MCF 10A (cell line): ENCODE measurements at regions not wholly inside any gene's neighbourhood (a gene's known extent, or its start where the extent isn't known, plus 50 kb on each side); places are given as distances from the start of the nearest gene placed in this dataset.

Experiments used
- BruUV-seq: library from RNA; stranded (reverse); fragments of 400-500 nt; replicated peaks from 2 replicates; lab custom pipeline; 2021; lab: Mats Ljungman, UMichigan
- CTCF ChIA-PET: fragments of 300-600 bp; sonication (Branson Sonifier 250); formaldehyde crosslinking; extraction: SDS; loops from one replicate; lab custom pipeline; 2021; ENCODE audit warnings: antibody characterized with exemption, inconsistent platforms; lab: Yijun Ruan, JAX
- POLR2A ChIA-PET: fragments of 300-600, 350-650 bp; sonication (Branson Sonifier 250); formaldehyde crosslinking; extraction: SDS; loops from one replicate; lab custom pipeline; 2020; ENCODE audit warnings: antibody characterized with exemption, inconsistent platforms; lab: Yijun Ruan, JAX
- DNase-seq: peaks from one replicate; pipeline ENCODE4 v3.0.0-alpha.2; 2018; ENCODE audit not compliant: unreplicated experiment
- H3K27ac Mint-ChIP-seq: one replicate; pipeline ENCODE4 v1.8.0; 2022; ENCODE audit warnings: mild to moderate bottlenecking, low read depth, mixed read lengths; ENCODE audit not compliant: unreplicated experiment
- H3K27me3 Mint-ChIP-seq: one replicate; pipeline ENCODE4 v1.8.0; 2022; ENCODE audit warnings: mixed read lengths; ENCODE audit not compliant: insufficient read depth, unreplicated experiment
- H3K36me3 Mint-ChIP-seq: one replicate; pipeline ENCODE4 v1.8.0; 2022; ENCODE audit warnings: mild to moderate bottlenecking, moderate library complexity, mixed read lengths; ENCODE audit not compliant: insufficient read depth, unreplicated experiment
- H3K4me1 Mint-ChIP-seq: one replicate; pipeline ENCODE4 v1.8.0; 2022; ENCODE audit warnings: mixed read lengths; ENCODE audit not compliant: insufficient read depth, unreplicated experiment
- H3K4me3 Mint-ChIP-seq: one replicate; pipeline ENCODE4 v1.8.0; 2022; ENCODE audit warnings: mild to moderate bottlenecking, moderate library complexity, mixed read lengths; ENCODE audit not compliant: unreplicated experiment
- H3K9me3 Mint-ChIP-seq: one replicate; pipeline ENCODE4 v1.8.0; 2022; ENCODE audit warnings: mixed read lengths; ENCODE audit not compliant: unreplicated experiment
- intact Hi-C: fragments of 100-400 bp; cut with micrococcal nuclease; formaldehyde crosslinking; loops from 2 replicates; pipeline ENCODE4 v1.14.1; 2022
- TF ChIP-seq, protein P1 (sequence below): fragments of 200-600 bp; IDR thresholded peaks from one replicate; pipeline ENCODE4 v1.8.0; 2022; ENCODE audit warnings: antibody characterized with exemption, mild to moderate bottlenecking; ENCODE audit not compliant: unreplicated experiment

DNA sequence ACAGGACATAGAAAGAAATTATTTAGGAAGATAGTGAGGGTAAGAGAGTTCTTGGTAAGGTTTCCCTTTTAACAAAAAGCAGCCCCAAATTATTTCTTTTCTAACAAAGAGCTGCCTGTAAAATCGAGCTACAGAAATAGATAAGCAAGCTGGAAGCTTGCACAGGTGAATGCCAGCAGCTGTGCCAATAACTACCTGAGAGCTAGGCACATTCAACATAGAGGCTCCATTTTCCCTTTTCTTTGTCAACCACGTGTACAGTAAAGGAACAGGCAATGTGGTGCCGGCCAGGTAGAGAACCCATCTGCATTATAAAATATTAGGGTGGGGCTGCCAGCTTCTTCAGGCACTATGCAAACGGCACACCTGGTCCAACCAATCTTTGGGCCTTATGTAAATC lies 341.6 kb upstream of the JAG1 start:
- BruUV-seq: no TSS peak
- TF ChIP-seq, protein P1, sequence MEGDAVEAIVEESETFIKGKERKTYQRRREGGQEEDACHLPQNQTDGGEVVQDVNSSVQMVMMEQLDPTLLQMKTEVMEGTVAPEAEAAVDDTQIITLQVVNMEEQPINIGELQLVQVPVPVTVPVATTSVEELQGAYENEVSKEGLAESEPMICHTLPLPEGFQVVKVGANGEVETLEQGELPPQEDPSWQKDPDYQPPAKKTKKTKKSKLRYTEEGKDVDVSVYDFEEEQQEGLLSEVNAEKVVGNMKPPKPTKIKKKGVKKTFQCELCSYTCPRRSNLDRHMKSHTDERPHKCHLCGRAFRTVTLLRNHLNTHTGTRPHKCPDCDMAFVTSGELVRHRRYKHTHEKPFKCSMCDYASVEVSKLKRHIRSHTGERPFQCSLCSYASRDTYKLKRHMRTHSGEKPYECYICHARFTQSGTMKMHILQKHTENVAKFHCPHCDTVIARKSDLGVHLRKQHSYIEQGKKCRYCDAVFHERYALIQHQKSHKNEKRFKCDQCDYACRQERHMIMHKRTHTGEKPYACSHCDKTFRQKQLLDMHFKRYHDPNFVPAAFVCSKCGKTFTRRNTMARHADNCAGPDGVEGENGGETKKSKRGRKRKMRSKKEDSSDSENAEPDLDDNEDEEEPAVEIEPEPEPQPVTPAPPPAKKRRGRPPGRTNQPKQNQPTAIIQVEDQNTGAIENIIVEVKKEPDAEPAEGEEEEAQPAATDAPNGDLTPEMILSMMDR: no peak
- H3K27ac Mint-ChIP-seq: no peak overlapping the region
- no peaks in the 10 kb centered on the region for H3K27me3 Mint-ChIP-seq
- no peaks in the 10 kb centered on the region for H3K36me3 Mint-ChIP-seq
- DNase-seq: no peak
- intact Hi-C loops: no loop called here
- ChIA-PET POLR2A (interaction anchor here (0.5 to 1.3 kb wide), 3 partner anchors 11 to 64 kb away, joined by 3 to 5 read pairs (median 3); no protein-coding TSS in a partner anchor), CTCF (interaction anchor here (0.6 to 1.7 kb wide), 8 partner anchors 10 to 563 kb away, joined by 3 to 5 read pairs (median 4); no protein-coding TSS in a partner anchor)
- no peaks in the 10 kb centered on the region for H3K4me1 Mint-ChIP-seq
- no peak overlapping the region for H3K4me3 Mint-ChIP-seq
- H3K9me3 Mint-ChIP-seq: no peaks in the 10 kb centered on the region

DNA sequence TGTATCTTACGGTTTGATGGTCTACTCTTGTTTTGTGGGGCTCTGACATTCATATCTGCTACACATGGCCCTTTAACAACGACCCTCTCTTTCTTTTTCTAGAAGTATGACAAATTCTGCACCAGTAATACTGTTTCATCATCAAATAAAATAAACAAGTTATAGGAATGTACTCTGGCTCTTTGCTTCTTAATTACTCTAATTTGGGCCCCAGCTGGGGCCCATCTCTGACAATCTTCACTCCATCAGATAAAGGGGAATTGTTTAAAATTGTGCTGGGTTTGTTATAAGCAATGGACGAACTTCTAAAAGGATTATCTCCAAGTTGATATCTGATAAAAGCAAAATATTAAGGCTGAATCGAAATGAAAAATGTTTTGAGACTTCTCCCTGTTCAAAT lies 343.6 kb upstream of the JAG1 start:
- TF ChIP-seq, protein P1: no peak
- ChIA-PET CTCF (no interaction called here), POLR2A (interaction anchor here (1.1 to 1.4 kb wide), 2 partner anchors 15 to 344 kb away, joined by 3 to 5 read pairs; partner anchors contain the start of gene JAG1)
- Mint-ChIP-seq H3K27me3 (no peaks in the 10 kb centered on the region), H3K9me3 (no peaks in the 10 kb centered on the region), H3K36me3 (no peaks in the 10 kb centered on the region), H3K4me1 (no peaks in the 10 kb centered on the region), H3K27ac (no peak overlapping the region), H3K4me3 (no peak overlapping the region)
- intact Hi-C loops: no loop called here
- no TSS peak for BruUV-seq
- DNase-seq: no peak

DNA sequence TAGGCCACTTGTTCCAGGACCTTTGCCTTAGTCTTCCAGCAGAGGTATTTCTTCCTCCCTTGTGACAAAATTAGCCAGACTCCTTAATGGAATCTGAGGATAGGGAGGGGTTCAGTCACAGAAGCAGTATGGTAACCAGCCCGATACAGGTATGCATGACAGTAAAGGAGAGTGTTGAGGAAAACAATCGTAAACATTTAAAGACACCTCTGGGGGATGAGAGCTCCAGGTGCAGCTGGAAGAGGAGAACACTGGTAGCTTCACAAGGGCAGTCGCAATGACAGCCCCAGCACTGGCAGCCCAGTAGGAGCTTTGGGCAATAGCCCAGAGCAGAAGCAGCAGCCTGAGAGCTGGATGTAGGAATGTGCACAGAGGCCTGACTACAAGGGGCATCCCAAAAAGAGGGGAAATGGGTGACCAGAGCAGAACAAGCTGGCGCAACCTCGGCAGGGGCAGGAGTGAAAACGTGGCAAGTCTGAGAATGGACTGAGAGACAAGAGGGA lies 344.9 kb upstream of the JAG1 start:
- CTCF ChIA-PET: interaction anchor here (1.0 kb wide), 1 partner anchor 466 kb away, joined by 5 read pairs; no protein-coding TSS in a partner anchor
- Mint-ChIP-seq H3K36me3 (no peaks in the 10 kb centered on the region), H3K9me3 (no peaks in the 10 kb centered on the region), H3K4me1 (no peaks in the 10 kb centered on the region), H3K4me3 (no peak overlapping the region), H3K27ac (no peak overlapping the region), H3K27me3 (no peaks in the 10 kb centered on the region)
- POLR2A ChIA-PET: interaction anchor here (0.6 to 1.4 kb wide), 3 partner anchors 8 to 33 kb away, joined by 3 read pairs; no protein-coding TSS in a partner anchor
- TF ChIP-seq, protein P1: no peak
- BruUV-seq: no TSS peak
- DNase-seq: no peak
- intact Hi-C loops: no loop called here

DNA sequence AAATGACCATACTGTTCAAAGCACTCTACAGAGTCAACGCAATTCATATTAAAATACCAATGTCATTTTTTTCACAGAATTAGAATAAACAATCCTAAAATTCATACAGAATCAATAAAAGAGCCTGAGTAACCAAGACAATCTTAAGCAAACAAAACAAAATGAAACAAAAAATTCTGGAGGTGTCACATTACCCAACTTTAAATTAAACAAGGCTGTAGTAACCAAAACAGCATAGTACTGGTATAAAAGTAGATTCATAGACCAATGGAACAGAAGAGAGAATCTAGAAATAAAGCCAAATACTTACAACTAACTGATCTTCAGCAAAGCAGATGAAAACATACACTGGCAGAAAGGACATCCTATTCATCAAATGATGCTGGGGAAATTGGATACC lies 346.9 kb upstream of the JAG1 start:
- peaks cover 3% of the 10 kb centered on the region for H3K9me3 Mint-ChIP-seq
- POLR2A ChIA-PET: no interaction called here
- no peak for DNase-seq
- no peaks in the 10 kb centered on the region for H3K27me3 Mint-ChIP-seq
- H3K36me3 Mint-ChIP-seq: no peaks in the 10 kb centered on the region
- BruUV-seq: no TSS peak
- no peaks in the 10 kb centered on the region for H3K4me1 Mint-ChIP-seq
- no peak overlapping the region for H3K27ac Mint-ChIP-seq
- no peak overlapping the region for H3K4me3 Mint-ChIP-seq
- CTCF ChIA-PET: no interaction called here
- intact Hi-C loops: no loop called here
- TF ChIP-seq, protein P1: no peak
